Osteocyte (in vitro differentiated cells): ENCODE measurements at regions not wholly inside any gene's neighbourhood (a gene's known extent, or its start where the extent isn't known, plus 50 kb on each side); places are given as distances from the start of the nearest gene placed in this dataset.

Experiments
- DNase-seq: peaks from one replicate; pipeline ENCODE4 v3.0.0; 2021; ENCODE audit warnings: mixed read lengths; ENCODE audit not compliant: unreplicated experiment; ENCODE audit errors: extremely low spot score
- H3K27ac Mint-ChIP-seq: one replicate; pipeline ENCODE4 v1.8.0; 2021; ENCODE audit warnings: mild to moderate bottlenecking, mixed read lengths; ENCODE audit not compliant: unreplicated experiment
- H3K27me3 Mint-ChIP-seq: one replicate; pipeline ENCODE4 v1.8.0; 2021; ENCODE audit warnings: mixed read lengths; ENCODE audit not compliant: unreplicated experiment
- H3K36me3 Mint-ChIP-seq: one replicate; pipeline ENCODE4 v1.8.0; 2021; ENCODE audit warnings: mixed read lengths; ENCODE audit not compliant: unreplicated experiment
- H3K4me1 Mint-ChIP-seq: one replicate; pipeline ENCODE4 v1.8.0; 2021; ENCODE audit warnings: mixed read lengths; ENCODE audit not compliant: unreplicated experiment
- H3K4me3 Mint-ChIP-seq: one replicate; pipeline ENCODE4 v1.8.0; 2021; ENCODE audit warnings: mild to moderate bottlenecking, moderate library complexity, mixed read lengths; ENCODE audit not compliant: unreplicated experiment
- H3K9me3 Mint-ChIP-seq: one replicate; pipeline ENCODE4 v1.8.0; 2021; ENCODE audit warnings: mixed read lengths; ENCODE audit not compliant: unreplicated experiment
- TF ChIP-seq, protein P1 (sequence below): fragments of 200-600 bp; sonication (generic); IDR thresholded peaks from 2 replicates; pipeline ENCODE4 v1.5.0; 2021; ENCODE audit warnings: antibody characterized with exemption, mild to moderate bottlenecking, moderate library complexity

DNA sequence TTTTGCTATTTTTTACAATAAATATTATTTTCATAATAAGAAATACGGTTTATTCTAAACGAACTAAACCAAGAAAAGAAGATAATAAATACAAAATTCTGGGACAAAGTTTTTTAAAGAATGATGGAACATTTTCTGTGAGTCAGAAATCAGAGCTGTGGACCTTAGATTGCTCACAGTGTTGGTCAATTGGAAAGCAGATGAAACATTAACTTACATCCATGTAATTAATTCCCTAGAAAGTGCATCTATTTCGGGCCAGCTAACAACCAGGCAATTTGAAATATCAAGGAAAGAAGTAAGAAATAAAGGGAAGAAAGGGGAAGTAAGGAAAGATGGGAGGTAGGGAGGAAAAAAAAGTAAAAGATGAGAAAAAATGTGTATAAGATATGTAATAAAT lies 1569.8 kb upstream of the TENM4 start:
- H3K4me1 Mint-ChIP-seq = no peaks in the 10 kb centered on the region
- H3K36me3 Mint-ChIP-seq = no peaks in the 10 kb centered on the region
- TF ChIP-seq, protein P1, sequence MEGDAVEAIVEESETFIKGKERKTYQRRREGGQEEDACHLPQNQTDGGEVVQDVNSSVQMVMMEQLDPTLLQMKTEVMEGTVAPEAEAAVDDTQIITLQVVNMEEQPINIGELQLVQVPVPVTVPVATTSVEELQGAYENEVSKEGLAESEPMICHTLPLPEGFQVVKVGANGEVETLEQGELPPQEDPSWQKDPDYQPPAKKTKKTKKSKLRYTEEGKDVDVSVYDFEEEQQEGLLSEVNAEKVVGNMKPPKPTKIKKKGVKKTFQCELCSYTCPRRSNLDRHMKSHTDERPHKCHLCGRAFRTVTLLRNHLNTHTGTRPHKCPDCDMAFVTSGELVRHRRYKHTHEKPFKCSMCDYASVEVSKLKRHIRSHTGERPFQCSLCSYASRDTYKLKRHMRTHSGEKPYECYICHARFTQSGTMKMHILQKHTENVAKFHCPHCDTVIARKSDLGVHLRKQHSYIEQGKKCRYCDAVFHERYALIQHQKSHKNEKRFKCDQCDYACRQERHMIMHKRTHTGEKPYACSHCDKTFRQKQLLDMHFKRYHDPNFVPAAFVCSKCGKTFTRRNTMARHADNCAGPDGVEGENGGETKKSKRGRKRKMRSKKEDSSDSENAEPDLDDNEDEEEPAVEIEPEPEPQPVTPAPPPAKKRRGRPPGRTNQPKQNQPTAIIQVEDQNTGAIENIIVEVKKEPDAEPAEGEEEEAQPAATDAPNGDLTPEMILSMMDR = no peak
- no peak for DNase-seq
- H3K27ac Mint-ChIP-seq = no peak overlapping the region
- no peak overlapping the region for H3K4me3 Mint-ChIP-seq
- H3K27me3 Mint-ChIP-seq = peaks cover 2% of the 10 kb centered on the region
- no peaks in the 10 kb centered on the region for H3K9me3 Mint-ChIP-seq

DNA sequence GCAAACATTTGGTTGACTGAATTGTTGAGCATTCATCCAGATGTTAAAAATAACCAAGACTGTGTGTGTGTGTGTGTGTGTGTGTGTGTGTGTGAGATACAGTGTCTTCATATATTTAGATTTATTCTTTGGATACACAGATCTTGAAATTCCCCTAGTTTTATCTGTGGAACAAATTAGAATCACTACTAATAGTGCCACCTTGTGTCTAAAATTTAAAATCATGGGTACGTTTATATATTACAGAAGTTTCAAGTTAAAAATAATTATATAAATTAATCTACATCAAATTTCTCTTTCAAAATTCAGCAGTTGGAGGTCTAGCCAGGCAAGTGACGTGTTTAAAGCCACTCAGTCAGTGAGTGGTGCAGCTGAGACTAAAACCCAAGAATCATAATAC lies 1566.2 kb upstream of the TENM4 start:
- H3K27me3 Mint-ChIP-seq = peaks cover 2% of the 10 kb centered on the region
- H3K4me1 Mint-ChIP-seq = no peaks in the 10 kb centered on the region
- DNase-seq = no peak

DNA sequence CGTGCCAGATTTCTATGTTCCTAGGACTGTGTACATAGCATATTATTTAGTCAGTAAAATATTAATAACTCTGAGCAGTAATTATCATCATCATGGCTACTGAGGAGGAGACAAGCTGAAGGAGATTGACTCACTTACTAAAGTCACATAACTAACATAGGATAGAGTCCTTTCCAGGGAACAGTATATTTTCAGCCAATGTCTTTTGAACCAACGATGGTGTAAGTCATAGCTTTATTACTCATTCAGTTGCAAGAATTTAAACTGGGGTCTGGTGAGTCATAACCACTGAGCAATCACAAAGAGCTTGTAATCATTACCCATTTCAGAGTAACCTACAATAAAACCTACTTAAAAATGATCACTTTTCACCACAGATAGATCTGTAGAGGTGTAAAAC lies 1564.8 kb upstream of the TENM4 start:
- TF ChIP-seq, protein P1 = no peak

More for the DNA sequence above, 1566.2 kb upstream of the TENM4 start:
- H3K36me3 Mint-ChIP-seq = no peaks in the 10 kb centered on the region
- no peak overlapping the region for H3K4me3 Mint-ChIP-seq
- H3K27ac Mint-ChIP-seq = no peak overlapping the region
- no peaks in the 10 kb centered on the region for H3K9me3 Mint-ChIP-seq
- TF ChIP-seq, protein P1 = peak; percentile 18

DNA sequence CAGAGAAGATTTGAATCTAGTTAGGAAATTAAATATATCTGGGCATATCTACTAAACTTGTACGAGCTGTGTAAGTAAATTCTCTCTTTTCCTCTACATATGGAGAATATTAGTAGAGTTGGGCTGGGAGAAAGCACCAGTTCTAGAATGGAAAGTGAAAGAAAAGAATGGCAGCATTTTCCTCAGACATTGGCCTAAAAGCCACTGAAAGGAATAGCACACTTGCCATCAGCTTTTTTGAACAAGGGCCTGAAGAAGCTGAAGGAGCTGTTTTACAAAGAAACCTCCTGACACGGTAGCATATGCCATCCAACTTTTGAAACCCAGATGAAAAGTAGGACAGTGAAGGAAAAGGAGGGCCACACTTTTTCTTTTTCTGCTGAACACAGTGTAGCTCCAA lies 1563.7 kb upstream of the TENM4 start:
- Mint-ChIP-seq H3K4me3 (no peak overlapping the region), H3K36me3 (no peaks in the 10 kb centered on the region), H3K9me3 (no peaks in the 10 kb centered on the region), H3K27me3 (no peaks in the 10 kb centered on the region), H3K27ac (no peak overlapping the region), H3K4me1 (no peaks in the 10 kb centered on the region)
- DNase-seq = no peak
- TF ChIP-seq, protein P1 = no peak

More for the DNA sequence above, 1564.8 kb upstream of the TENM4 start:
- H3K27ac Mint-ChIP-seq = no peak overlapping the region
- peaks cover under 1% of the 10 kb centered on the region for H3K27me3 Mint-ChIP-seq
- no peaks in the 10 kb centered on the region for H3K9me3 Mint-ChIP-seq
- no peak for DNase-seq
- no peaks in the 10 kb centered on the region for H3K4me1 Mint-ChIP-seq
- H3K36me3 Mint-ChIP-seq = no peaks in the 10 kb centered on the region
- no peak overlapping the region for H3K4me3 Mint-ChIP-seq

DNA sequence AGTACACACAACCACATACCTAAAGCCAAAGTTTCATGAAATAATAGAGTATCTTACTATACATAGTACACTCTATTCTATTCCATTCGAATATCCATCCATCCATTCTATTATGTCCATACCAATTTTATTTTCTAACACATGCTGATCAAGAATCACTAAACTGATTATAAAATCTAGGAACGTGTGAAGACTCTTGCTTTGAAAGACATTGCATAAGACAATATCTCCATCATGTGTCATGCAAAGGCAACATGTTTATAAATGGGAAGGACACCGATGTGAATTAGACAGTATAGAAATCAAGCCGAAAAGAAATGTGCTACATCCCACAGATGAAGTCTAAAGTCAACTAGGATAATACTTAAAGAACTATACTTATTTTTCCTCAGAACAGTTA lies 1561.5 kb upstream of the TENM4 start:
- Mint-ChIP-seq H3K36me3 (no peaks in the 10 kb centered on the region), H3K9me3 (no peaks in the 10 kb centered on the region), H3K27me3 (no peaks in the 10 kb centered on the region), H3K4me3 (no peak overlapping the region), H3K4me1 (no peaks in the 10 kb centered on the region), H3K27ac (no peak overlapping the region)
- TF ChIP-seq, protein P1 = no peak
- DNase-seq = no peak
